Activated T-cell treated with anti-CD3 and anti-CD28 coated beads, Interleukin-2, amount 50 U/mL, for 24 hours (primary cell): ENCODE measurements at regions not wholly inside any gene's neighbourhood (a gene's known extent, or its start where the extent isn't known, plus 50 kb on each side); places are given as distances from the start of the nearest gene placed in this dataset.

Experiments
- DNase-seq: peaks from one replicate; pipeline ENCODE4 v3.0.0-alpha.2; 2020
- H3K27ac Mint-ChIP-seq: 2 replicates; pipeline ENCODE4 v1.8.0; 2020; ENCODE audit warnings: mild to moderate bottlenecking, mixed read lengths
- H3K27me3 Mint-ChIP-seq: 2 replicates; pipeline ENCODE4 v1.8.0; 2020; ENCODE audit warnings: mixed read lengths
- H3K36me3 Mint-ChIP-seq: 2 replicates; pipeline ENCODE4 v1.8.0; 2020; ENCODE audit warnings: low read depth, mixed read lengths
- H3K4me1 Mint-ChIP-seq: 2 replicates; pipeline ENCODE4 v1.8.0; 2020; ENCODE audit warnings: low read depth, mixed read lengths
- H3K4me3 Mint-ChIP-seq: 2 replicates; pipeline ENCODE4 v1.8.0; 2020; ENCODE audit warnings: mild to moderate bottlenecking, moderate library complexity, mixed read lengths
- H3K9me3 Mint-ChIP-seq: 2 replicates; pipeline ENCODE4 v1.8.0; 2020; ENCODE audit warnings: mixed read lengths

GRCh38 chr13:40863723-40864122 lies 74.3 kb downstream of the SLC25A15 start:
- Mint-ChIP-seq H3K27ac (no peak overlapping the region), H3K4me3 (no peak overlapping the region), H3K9me3 (peaks cover 11% of the 10 kb centered on the region), H3K4me1 (no peaks in the 10 kb centered on the region), H3K36me3 (no peaks in the 10 kb centered on the region), H3K27me3 (no peaks in the 10 kb centered on the region)
- DNase-seq = no peak

DNA sequence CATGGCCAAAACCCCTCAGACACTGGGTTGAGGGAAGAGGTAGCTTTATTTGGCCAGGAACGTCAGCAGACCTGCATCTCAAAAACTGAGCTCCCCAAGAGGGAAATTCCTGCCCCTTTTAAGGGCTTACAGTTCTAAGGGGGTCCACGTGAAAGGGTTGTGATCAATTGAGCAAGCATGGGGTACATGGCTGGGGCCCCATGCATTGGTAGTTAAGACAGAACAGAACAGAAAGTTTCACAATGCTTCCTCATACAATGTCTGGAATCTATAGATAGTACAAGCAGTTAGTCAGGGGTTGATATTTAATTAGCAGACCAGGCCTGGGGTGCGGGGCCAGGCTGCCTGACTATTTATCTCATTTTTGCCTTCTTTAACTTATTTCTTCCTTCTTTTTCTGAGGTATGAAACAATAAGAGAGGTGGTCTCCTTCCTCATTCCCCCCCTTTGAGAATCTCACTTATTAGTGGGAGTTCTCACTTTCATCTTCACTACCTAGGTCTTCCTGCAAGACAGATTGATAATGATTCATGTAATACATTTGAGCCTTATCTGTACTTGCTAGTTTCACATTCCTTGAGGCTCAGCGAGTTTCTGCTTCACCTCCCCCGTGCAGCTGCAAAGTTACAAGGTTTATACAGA lies 84.8 kb downstream of the SLC25A15 start:
- H3K4me3 Mint-ChIP-seq = no peak overlapping the region
- H3K9me3 Mint-ChIP-seq = peaks cover 63% of the 10 kb centered on the region
- H3K27me3 Mint-ChIP-seq = no peaks in the 10 kb centered on the region
- DNase-seq = no peak
- no peaks in the 10 kb centered on the region for H3K4me1 Mint-ChIP-seq
- peaks cover 90% of the 10 kb centered on the region for H3K36me3 Mint-ChIP-seq
- H3K27ac Mint-ChIP-seq = no peak overlapping the region

DNA sequence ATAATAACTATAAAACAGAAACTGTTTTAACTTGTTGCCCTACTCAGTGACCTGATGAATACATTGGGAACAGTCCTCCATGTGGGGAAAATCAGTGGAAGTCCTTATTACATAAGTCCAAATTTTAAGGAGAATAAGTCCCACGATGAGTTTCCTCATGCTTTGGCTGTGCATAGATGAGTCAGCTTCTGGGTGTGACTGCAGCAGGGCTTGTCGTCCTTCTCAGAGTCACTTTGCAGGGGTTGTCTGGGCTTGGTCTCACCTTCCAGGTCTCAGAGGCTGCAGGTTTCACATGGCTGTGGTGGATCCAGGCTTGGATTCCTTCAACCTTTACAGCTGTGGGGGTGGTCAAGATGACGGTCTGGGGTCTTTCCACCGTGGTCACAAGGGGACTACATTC lies 85.6 kb downstream of the SLC25A15 start:
- Mint-ChIP-seq H3K4me1 (no peaks in the 10 kb centered on the region), H3K27me3 (no peaks in the 10 kb centered on the region), H3K36me3 (peaks cover 98% of the 10 kb centered on the region), H3K4me3 (no peak overlapping the region), H3K9me3 (peaks cover 64% of the 10 kb centered on the region), H3K27ac (no peak overlapping the region)
- DNase-seq = no peak

DNA sequence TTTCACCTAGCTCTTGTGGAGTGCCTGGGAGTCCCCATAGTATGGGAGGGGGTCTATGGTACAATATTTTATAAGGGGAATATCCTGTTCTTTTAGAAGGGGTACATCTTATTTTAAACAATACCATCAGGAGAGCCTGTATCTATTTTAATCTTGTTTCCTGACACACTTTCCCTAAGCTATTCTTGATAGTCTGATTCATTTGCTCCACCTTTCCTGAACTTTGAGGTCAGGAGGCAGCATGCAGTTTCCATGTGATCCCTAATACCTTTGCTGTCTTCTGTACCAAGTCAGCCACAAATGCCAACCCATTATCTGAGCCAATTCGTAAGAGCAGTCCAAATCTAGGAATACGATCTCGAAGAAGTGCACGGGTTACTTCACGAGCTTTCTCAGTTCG lies 86.2 kb downstream of the SLC25A15 start:
- no peak for DNase-seq
- Mint-ChIP-seq H3K9me3 (peaks cover 65% of the 10 kb centered on the region), H3K4me3 (no peak overlapping the region), H3K36me3 (peaks cover 98% of the 10 kb centered on the region), H3K27ac (no peak overlapping the region), H3K4me1 (no peaks in the 10 kb centered on the region), H3K27me3 (no peaks in the 10 kb centered on the region)

DNA sequence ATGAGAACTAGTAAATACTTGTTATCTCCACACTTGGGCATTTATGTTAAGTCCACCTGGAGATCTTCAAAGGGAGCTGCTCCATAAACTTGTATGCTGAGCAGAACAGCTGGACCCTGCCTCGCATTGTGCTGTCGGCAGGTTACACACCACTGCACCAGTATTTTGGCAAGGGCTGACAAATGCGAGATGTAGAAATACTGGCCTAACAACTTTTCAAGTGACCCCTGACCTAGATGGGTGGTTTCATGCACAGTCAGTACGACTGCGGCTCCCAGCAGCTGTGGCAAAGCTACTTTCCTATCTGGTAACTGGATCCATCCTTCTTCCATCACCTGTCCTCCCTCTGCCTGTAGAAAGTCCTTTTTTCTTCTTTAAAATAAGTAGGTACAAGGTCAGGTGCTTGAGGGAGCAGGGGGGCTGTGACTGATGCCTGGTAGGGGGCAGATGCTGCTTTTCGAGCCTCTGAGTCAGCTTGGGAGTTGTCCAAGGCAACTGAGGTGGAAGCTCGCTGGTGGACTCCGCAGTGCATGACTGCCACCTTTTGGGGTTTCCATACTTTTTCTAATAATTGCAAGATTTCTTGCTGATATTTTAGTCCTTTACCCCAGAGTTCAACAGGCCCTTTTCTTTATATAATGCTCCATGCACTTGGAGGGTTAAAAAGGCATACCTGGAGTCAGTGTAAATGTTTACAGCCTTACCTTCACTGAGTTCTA lies 86.8 kb downstream of the SLC25A15 start:
- Mint-ChIP-seq H3K27ac (no peak overlapping the region), H3K27me3 (no peaks in the 10 kb centered on the region), H3K36me3 (peaks cover 98% of the 10 kb centered on the region), H3K4me1 (peaks cover 2% of the 10 kb centered on the region), H3K9me3 (peaks cover 70% of the 10 kb centered on the region), H3K4me3 (no peak overlapping the region)
- no peak for DNase-seq

GRCh38 chr13:40878321-40878720 lies 88.9 kb downstream of the SLC25A15 start:
- no peak overlapping the region for H3K4me3 Mint-ChIP-seq
- H3K9me3 Mint-ChIP-seq = peaks cover 64% of the 10 kb centered on the region
- no peak overlapping the region for H3K27ac Mint-ChIP-seq
- no peak for DNase-seq
- peaks cover 17% of the 10 kb centered on the region for H3K4me1 Mint-ChIP-seq
- no peaks in the 10 kb centered on the region for H3K27me3 Mint-ChIP-seq
- peaks cover 97% of the 10 kb centered on the region for H3K36me3 Mint-ChIP-seq

DNA sequence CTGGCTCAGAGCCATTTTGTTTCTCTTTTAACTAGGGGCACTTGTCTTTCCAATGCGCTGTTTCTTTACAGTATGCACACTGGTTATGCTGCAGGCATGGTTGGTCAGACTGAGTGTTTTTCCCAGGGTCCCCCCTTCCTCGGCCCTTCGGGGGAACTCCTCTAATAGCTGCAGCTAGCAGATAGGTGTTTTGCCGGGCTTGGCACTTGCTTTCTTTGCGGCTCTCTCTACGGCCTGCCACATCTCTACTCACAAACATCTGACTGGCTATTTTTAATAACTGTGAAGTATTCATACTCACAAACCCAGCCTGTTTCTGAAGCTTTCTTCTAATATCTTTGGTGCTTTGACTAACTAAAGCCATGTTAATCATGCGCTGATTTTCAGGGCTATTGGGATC lies 89.4 kb downstream of the SLC25A15 start:
- Mint-ChIP-seq H3K4me3 (no peak overlapping the region), H3K4me1 (peaks cover 19% of the 10 kb centered on the region), H3K27me3 (no peaks in the 10 kb centered on the region), H3K27ac (no peak overlapping the region), H3K36me3 (peaks cover 93% of the 10 kb centered on the region), H3K9me3 (peaks cover 60% of the 10 kb centered on the region)
- no peak for DNase-seq
